GM12878 (cell line): ENCODE measurements at regions not wholly inside any gene's neighbourhood (a gene's known extent, or its start where the extent isn't known, plus 50 kb on each side); places are given as distances from the start of the nearest gene placed in this dataset.

Experiments used
- ATAC-seq: fragments of 200-7000 bp; cut with Tn5 transposase; 3 replicates; pipeline ENCODE4 v1.9.1; 2020; ENCODE audit warnings: mild to moderate bottlenecking, moderate library complexity
- BruUV-seq: library from RNA; stranded (reverse); fragments of 400-500 nt; replicated peaks from 2 replicates; lab custom pipeline; 2021; lab: Mats Ljungman, UMichigan
- CTCF ChIA-PET: fragments of 300-600 bp; sonication (Branson Sonifier 250); formaldehyde crosslinking; extraction: SDS; loops from one replicate; lab custom pipeline; 2021; ENCODE audit warnings: inconsistent platforms; lab: Yijun Ruan, JAX
- POLR2A ChIA-PET: fragments of 350-600 bp; formaldehyde crosslinking; extraction: SDS; loops from one replicate; lab custom pipeline; 2021; ENCODE audit warnings: inconsistent platforms; lab: Charles Lee
- RAD21 ChIA-PET: fragments of 300-600 bp; sonication (Branson Sonifier 250); formaldehyde crosslinking; loops from one replicate; lab custom pipeline; 2023; ENCODE audit warnings: antibody characterized with exemption; ENCODE audit not compliant: unreplicated experiment; lab: Charles Lee
- SMC1A ChIA-PET: fragments of 300-600 bp; sonication (Branson Sonifier 250); formaldehyde crosslinking; loops from one replicate; lab custom pipeline; 2023; ENCODE audit not compliant: unreplicated experiment, uncharacterized antibody; lab: Charles Lee
- DNase-seq: peaks from one replicate; pipeline ENCODE4 v3.0.0-alpha.2; 2011; ENCODE audit warnings: low read depth, low spot score
- FAIRE-seq: peaks from 3 replicates; lab custom pipeline; 2011; peaks lifted over from hg19 to GRCh38; lab: Jason Lieb, UNC
- H2AFZ ChIP-seq: 2 replicates; pipeline ENCODE4 v1.6.0; 2011; ENCODE audit warnings: low read depth, low read length, control low read depth; ENCODE audit not compliant: control insufficient read depth
- H3K27ac ChIP-seq: 2 replicates; pipeline ENCODE4 v1.5.1; 2011; ENCODE audit warnings: control low read depth; ENCODE audit not compliant: control insufficient read depth, insufficient read depth
- H3K27me3 ChIP-seq, 2 experiments: replicated peaks in 1 of 2; 2 replicates each; pipeline versions ENCODE4 v1.6.0 to v1.6.1; 2011; ENCODE audit warnings: low read length in 1 of 2; ENCODE audit not compliant: control insufficient read depth in 2 of 2, insufficient read depth in 2 of 2
- H3K36me3 ChIP-seq, 2 experiments: 2 replicates each; pipeline ENCODE4 v1.5.1; 2011; ENCODE audit warnings: low read length in 1 of 2; ENCODE audit not compliant: control insufficient read depth in 2 of 2, insufficient read depth in 2 of 2
- H3K4me1 ChIP-seq: 2 replicates; pipeline ENCODE4 v1.6.1; 2011; ENCODE audit warnings: mild to moderate bottlenecking, low read length, moderate library complexity, mixed read lengths; ENCODE audit not compliant: control insufficient read depth, insufficient read depth
- H3K4me2 ChIP-seq: 2 replicates; pipeline ENCODE4 v1.6.0; 2011; ENCODE audit warnings: control low read depth; ENCODE audit not compliant: control insufficient read depth, insufficient read depth
- H3K4me3 ChIP-seq: fragments of 200-600 bp; sonication (generic); 2 replicates; pipeline ENCODE4 v1.5.1; 2016
- H3K79me2 ChIP-seq: 2 replicates; pipeline ENCODE4 v1.6.0; 2011; ENCODE audit warnings: low read length; ENCODE audit not compliant: control insufficient read depth, insufficient read depth
- H3K9ac ChIP-seq: 2 replicates; pipeline ENCODE4 v1.8.0; 2011; ENCODE audit warnings: low read length, control low read depth, mixed read lengths; ENCODE audit not compliant: control insufficient read depth, insufficient read depth
- H3K9me3 ChIP-seq: replicated peaks from 3 replicates; pipeline ENCODE4 v1.5.1; 2011; ENCODE audit warnings: mild to moderate bottlenecking, low read length; ENCODE audit not compliant: control insufficient read depth, insufficient read depth
- H4K20me1 ChIP-seq: 2 replicates; pipeline ENCODE4 v1.6.0; 2011; ENCODE audit not compliant: control insufficient read depth, insufficient read depth
- CBX3 ChIP-seq: fragments of 200-600 bp; sonication (generic); IDR thresholded peaks from 2 replicates; pipeline ENCODE4 v1.6.1; 2016; ENCODE audit warnings: low read depth, borderline replicate concordance
- ETV6 ChIP-seq, 2 experiments: fragments of 450-650 bp in 1 of 2; IDR thresholded peaks in 1 of 2; conservative IDR thresholded peaks in 1 of 2; 2 replicates each; pipeline ENCODE4 v1.6.1; 2014; ENCODE audit warnings: antibody characterized with exemption in 1 of 2, borderline replicate concordance in 1 of 2, low read depth in 1 of 2, mild to moderate bottlenecking in 1 of 2, moderate library complexity in 1 of 2
- HCFC1 ChIP-seq: fragments of 150-350 bp; IDR thresholded peaks from 2 replicates; pipeline ENCODE4 v1.6.1; 2014; ENCODE audit warnings: low read length
- IKZF1 ChIP-seq: fragments of 450-650 bp; conservative IDR thresholded peaks from 2 replicates; pipeline ENCODE4 v1.6.1; 2017; ENCODE audit warnings: antibody characterized with exemption, mild to moderate bottlenecking
- JUND ChIP-seq: IDR thresholded peaks from 2 replicates; pipeline ENCODE4 v1.6.1; 2012; ENCODE audit warnings: low read depth, mild to moderate bottlenecking, low read length, improper control_type of control experiment, moderate library complexity
- KLF5 ChIP-seq: fragments of 450-650 bp; IDR thresholded peaks from 2 replicates; pipeline ENCODE4 v1.6.1; 2014; ENCODE audit warnings: mild to moderate bottlenecking; ENCODE audit not compliant: partially characterized antibody
- LARP7 ChIP-seq: fragments of 450-650 bp; IDR thresholded peaks from 2 replicates; pipeline ENCODE4 v1.6.1; 2017; ENCODE audit warnings: mild to moderate bottlenecking
- MEF2A ChIP-seq: IDR thresholded peaks from 2 replicates; pipeline ENCODE4 v1.6.1; 2011; ENCODE audit warnings: low read depth, mild to moderate bottlenecking, low read length, moderate library complexity; ENCODE audit not compliant: insufficient read depth
- MEF2B ChIP-seq: fragments of 450-650 bp; IDR thresholded peaks from 2 replicates; pipeline ENCODE4 v1.6.1; 2018; ENCODE audit warnings: mild to moderate bottlenecking, moderate library complexity; ENCODE audit not compliant: partially characterized antibody, poor library complexity, severe bottlenecking
- RB1 ChIP-seq: fragments of 450-650 bp; formaldehyde crosslinking; IDR thresholded peaks from 2 replicates; pipeline ENCODE4 v1.6.1; 2017; ENCODE audit warnings: mild to moderate bottlenecking, borderline replicate concordance
- RBBP5 ChIP-seq: fragments of 200-600 bp; sonication (generic); conservative IDR thresholded peaks from 2 replicates; pipeline ENCODE4 v1.6.1; 2016
- SIN3A ChIP-seq: IDR thresholded peaks from 2 replicates; pipeline ENCODE4 v1.6.1; 2012; ENCODE audit warnings: low read depth, low read length, improper control_type of control experiment
- SPI1 ChIP-seq: IDR thresholded peaks from 2 replicates; pipeline ENCODE4 v1.6.1; 2011; ENCODE audit warnings: low read depth, mild to moderate bottlenecking, low read length, moderate library complexity, borderline replicate concordance; ENCODE audit not compliant: insufficient read depth
- YBX1 ChIP-seq: fragments of 450-650 bp; IDR thresholded peaks from 2 replicates; pipeline ENCODE4 v1.6.1; 2016; ENCODE audit warnings: antibody characterized with exemption
- ZBTB11 ChIP-seq: fragments of 450-650 bp; formaldehyde crosslinking; IDR thresholded peaks from 2 replicates; pipeline ENCODE4 v1.5.0; 2022; ENCODE audit warnings: mild to moderate bottlenecking, missing genetic modification characterization
- ZBTB4 ChIP-seq: fragments of 450-650 bp; formaldehyde crosslinking; IDR thresholded peaks from 2 replicates; pipeline ENCODE4 v1.4.0; 2022; ENCODE audit warnings: mild to moderate bottlenecking, moderate library complexity
- ZNF24 ChIP-seq: fragments of 450-650 bp; IDR thresholded peaks from 2 replicates; pipeline ENCODE4 v1.6.1; 2017; ENCODE audit warnings: antibody characterized with exemption, mild to moderate bottlenecking
- ZNF384 ChIP-seq: IDR thresholded peaks from 2 replicates; pipeline ENCODE4 v1.6.1; 2012; ENCODE audit warnings: low read depth, mild to moderate bottlenecking, low read length, improper control_type of control experiment, borderline replicate concordance
- ZSCAN29 ChIP-seq: fragments of 450-650 bp; IDR thresholded peaks from 2 replicates; pipeline ENCODE4 v1.6.1; 2017; ENCODE audit warnings: mild to moderate bottlenecking, moderate library complexity
- WGBS: methylation state at CpG from one replicate; pipeline ENCODE4 v1.1.6; 2016; ENCODE audit warnings: low lambda C conversion rate; ENCODE audit not compliant: insufficient replicate concordance, insufficient coverage; ENCODE audit errors: missing lambda C conversion rate; 5-methylcytosine and 5-hydroxymethylcytosine counted together
- in situ Hi-C: fragments of 300-500 bp; cut with MboI; formaldehyde crosslinking; loops from 9 replicates; pipeline ENCODE4 v1.14.3; 2018; ENCODE audit warnings: mixed read lengths
- intact Hi-C: fragments of 100-400 bp; cut with micrococcal nuclease; formaldehyde crosslinking; loops from one replicate; pipeline ENCODE4 v1.14.2; 2022; ENCODE audit not compliant: unreplicated experiment

GRCh38 chr1:60234776-60235175 is 161.2 kb upstream of the C1orf87 start:
- FAIRE-seq = no peak
- TF ChIP-seq MEF2A (no peak), ZNF24 (no peak), YBX1 (no peak), SIN3A (no peak), LARP7 (no peak), IKZF1 (no peak), ETV6 (conservative IDR thresholded peaks at IDR 0.05 in 1 of 2, IDR thresholded peaks at IDR 0.05 in 1 of 2; ENCODE audit: borderline replicate concordance in 1 of 2, low read depth in 1 of 2) (no peak), JUND (no peak), ZBTB4 (no peak), MEF2B (no peak), ZSCAN29 (no peak), RB1 (no peak), ZBTB11 (CRISPR knock-in tag) (no peak), RBBP5 (no peak), KLF5 (no peak), ZNF384 (no peak), HCFC1 (no peak), CBX3 (no peak), SPI1 (no peak)
- TF ChIP-seq, all 136 proteins: peak for 0
- no TSS peak for BruUV-seq
- Histone ChIP-seq H3K27ac (no peak overlapping the region), H3K9ac (no peak overlapping the region), H3K4me1 (no peaks in the 10 kb centered on the region), H3K9me3 (no peaks in the 10 kb centered on the region), H4K20me1 (no peaks in the 10 kb centered on the region), H3K36me3 (no peaks in the 10 kb centered on the region), H3K4me3 (no peak overlapping the region), H3K79me2 (no peaks in the 10 kb centered on the region), H3K27me3 (no peaks in the 10 kb centered on the region), H2AFZ (no peak overlapping the region), H3K4me2 (no peak overlapping the region)
- intact Hi-C loops = no loop called here
- SMC1A ChIA-PET = interaction anchor here (1.0 kb wide), 1 partner anchor 39 kb away, joined by 3 read pairs; no protein-coding TSS in a partner anchor
- ATAC-seq (no peak), DNase-seq (no peak)
- WGBS = 2% methylated on average over 2 of the region's 2 CpGs
- POLR2A ChIA-PET = no interaction called here
- in situ Hi-C loops = no loop called here
- CTCF ChIA-PET = no interaction called here
- RAD21 ChIA-PET = no interaction called here
